SK-N-SH (cell line): ENCODE measurements at regions not wholly inside any gene's neighbourhood (a gene's known extent, or its start where the extent isn't known, plus 50 kb on each side); places are given as distances from the start of the nearest gene placed in this dataset.

ENCODE experiments used
- CTCF ChIA-PET: fragments of 300-600, 350-600 bp; formaldehyde crosslinking; extraction: SDS; loops from one replicate; lab custom pipeline; 2021; lab: Yijun Ruan, JAX
- POLR2A ChIA-PET: fragments of 350-600 bp; sonication (Branson Sonifier 250); formaldehyde crosslinking; extraction: SDS; loops from one replicate; lab custom pipeline; 2020; ENCODE audit warnings: antibody characterized with exemption, inconsistent platforms; lab: Yijun Ruan, JAX
- DNase-seq: peaks from one replicate; pipeline ENCODE4 v3.0.0; 2012
- H2AFZ ChIP-seq: fragments of 200-600 bp; sonication (generic); 2 replicates; pipeline ENCODE4 v1.8.1; 2016; ENCODE audit warnings: antibody characterized with exemption, mild to moderate bottlenecking, low read depth
- H3F3A ChIP-seq: fragments of 200-600 bp; sonication (generic); replicated peaks from 2 replicates; pipeline ENCODE3; 2016; ENCODE audit warnings: antibody characterized with exemption, mild to moderate bottlenecking; ENCODE audit not compliant: insufficient read depth
- H3K27ac ChIP-seq, 2 experiments: fragments of 200-500 bp in 1 of 2; fragments of 200-600 bp in 1 of 2; sonication (Bioruptor generic) in 1 of 2; sonication (generic), shearing (Covaris generic) in 1 of 2; 2 replicates each; pipeline versions ENCODE4 v1.5.1 to v1.6.1; 2014 to 2016; ENCODE audit warnings: low read depth in 2 of 2, inconsistent platforms in 1 of 2, low read length in 1 of 2, mild to moderate bottlenecking in 1 of 2, mixed read lengths in 1 of 2
- H3K27me3 ChIP-seq: fragments of 200-600 bp; sonication (generic), shearing (Covaris generic); 2 replicates; pipeline ENCODE4 v1.6.1; 2016; ENCODE audit warnings: mixed run types; ENCODE audit not compliant: insufficient read depth
- H3K36me3 ChIP-seq, 2 experiments: fragments of 200-500 bp in 1 of 2; fragments of 200-600 bp in 1 of 2; sonication (Bioruptor generic) in 1 of 2; sonication (generic) in 1 of 2; replicated peaks in 1 of 2; 2 replicates each; pipeline versions ENCODE3 to v1.5.1; 2014 to 2016; ENCODE audit warnings: low read length in 1 of 2, mild to moderate bottlenecking in 1 of 2; ENCODE audit not compliant: insufficient read depth in 2 of 2, control insufficient read depth in 1 of 2
- H3K4me1 ChIP-seq, 2 experiments: fragments of 200-500 bp in 1 of 2; fragments of 200-600 bp in 1 of 2; sonication (Bioruptor generic) in 1 of 2; sonication (generic), shearing (Covaris generic) in 1 of 2; 2 replicates each; pipeline versions ENCODE4 v1.5.1 to v1.6.1; 2014 to 2016; ENCODE audit warnings: low read depth in 1 of 2, low read length in 1 of 2, mixed run types in 1 of 2; ENCODE audit not compliant: insufficient read depth in 2 of 2, control insufficient read depth in 1 of 2
- H3K4me2 ChIP-seq: fragments of 200-600 bp; sonication (generic), shearing (Covaris generic); 2 replicates; pipeline ENCODE4 v1.6.1; 2017; ENCODE audit warnings: mixed run types
- H3K4me3 ChIP-seq, 2 experiments: fragments of 200-500 bp in 1 of 2; fragments of 200-600 bp in 1 of 2; sonication (Bioruptor generic) in 1 of 2; sonication (generic), shearing (Covaris generic) in 1 of 2; 2 replicates each; pipeline versions ENCODE4 v1.5.1 to v1.8.1; 2014 to 2016; ENCODE audit warnings: low read depth in 2 of 2, inconsistent platforms in 1 of 2, low read length in 1 of 2, mild to moderate bottlenecking in 1 of 2, mixed read lengths in 1 of 2, moderate library complexity in 1 of 2
- H3K79me2 ChIP-seq: fragments of 200-600 bp; sonication (generic); 2 replicates; pipeline ENCODE4 v1.8.1; 2017; ENCODE audit warnings: mild to moderate bottlenecking; ENCODE audit not compliant: insufficient read depth
- H3K9ac ChIP-seq: fragments of 200-600 bp; sonication (generic); 2 replicates; pipeline ENCODE4 v1.6.1; 2017; ENCODE audit warnings: mixed run types
- H3K9me2 ChIP-seq: fragments of 200-600 bp; sonication (generic); 2 replicates; pipeline ENCODE4 v1.6.1; 2017; ENCODE audit warnings: mixed run types
- H3K9me3 ChIP-seq: fragments of 200-600 bp; sonication (generic); 2 replicates; pipeline ENCODE4 v1.6.1; 2017; ENCODE audit warnings: mixed run types, mild to moderate bottlenecking, moderate library complexity
- H4K20me1 ChIP-seq: fragments of 200-600 bp; sonication (generic); 2 replicates; pipeline ENCODE4 v1.6.1; 2017; ENCODE audit warnings: mild to moderate bottlenecking, mixed run types; ENCODE audit not compliant: insufficient read depth
- ELF1 ChIP-seq: IDR thresholded peaks from 2 replicates; pipeline ENCODE4 v1.4.0; 2012
- EP300 ChIP-seq, 2 experiments: IDR thresholded peaks; 2 replicates each; pipeline versions ENCODE4 v1.4.0 to v1.6.1; 2012; ENCODE audit warnings: borderline replicate concordance in 1 of 2, low read depth in 1 of 2, low read length in 1 of 2
- EZH2phosphoT487 ChIP-seq: fragments of 200-600 bp; sonication (generic); IDR thresholded peaks from 2 replicates; pipeline ENCODE4 v1.6.1; 2017; ENCODE audit warnings: low read depth, mixed run types, mild to moderate bottlenecking, antibody characterized with exemption, moderate library complexity, borderline replicate concordance
- FOSL2 ChIP-seq: IDR thresholded peaks from 2 replicates; pipeline ENCODE4 v1.4.0; 2012; ENCODE audit warnings: low read depth, mild to moderate bottlenecking, moderate library complexity, borderline replicate concordance
- FOXJ3 ChIP-seq: sonication (generic); formaldehyde crosslinking; IDR thresholded peaks from 2 replicates; pipeline ENCODE4 v1.5.1; 2020; ENCODE audit warnings: mild to moderate bottlenecking, missing genetic modification reagents
- FOXM1 ChIP-seq: IDR thresholded peaks from 2 replicates; pipeline ENCODE4 v1.4.0; 2012; ENCODE audit warnings: low read depth, mild to moderate bottlenecking
- GABPA ChIP-seq: IDR thresholded peaks from 2 replicates; pipeline ENCODE4 v1.4.0; 2012; ENCODE audit warnings: low read depth, mild to moderate bottlenecking
- GATA2 ChIP-seq: sonication (generic); formaldehyde crosslinking; IDR thresholded peaks from 2 replicates; pipeline ENCODE4 v1.5.0; 2020; ENCODE audit warnings: mild to moderate bottlenecking, missing genetic modification reagents
- MAX ChIP-seq: IDR thresholded peaks from 2 replicates; pipeline ENCODE4 v1.4.0; 2012; ENCODE audit warnings: low read depth
- MEF2A ChIP-seq: IDR thresholded peaks from 2 replicates; pipeline ENCODE4 v1.4.0; 2012; ENCODE audit warnings: low read depth, borderline replicate concordance
- NRF1 ChIP-seq: IDR thresholded peaks from 2 replicates; pipeline ENCODE4 v1.6.1; 2012; ENCODE audit warnings: low read depth, mild to moderate bottlenecking, low read length
- RXRA ChIP-seq: IDR thresholded peaks from 2 replicates; pipeline ENCODE4 v1.4.0; 2012; ENCODE audit warnings: low read depth, mild to moderate bottlenecking, borderline replicate concordance
- SIN3A ChIP-seq: IDR thresholded peaks from 2 replicates; pipeline ENCODE4 v1.6.1; 2012; ENCODE audit warnings: low read depth, mild to moderate bottlenecking, low read length, moderate library complexity, borderline replicate concordance
- TEAD4 ChIP-seq: IDR thresholded peaks from 2 replicates; pipeline ENCODE4 v1.4.0; 2012; ENCODE audit warnings: mild to moderate bottlenecking, borderline replicate concordance; ENCODE audit not compliant: insufficient read depth
- YY1 ChIP-seq: IDR thresholded peaks from 2 replicates; pipeline ENCODE4 v1.4.0; 2012; ENCODE audit warnings: low read depth, mild to moderate bottlenecking
- WGBS: methylation state at CpG from one replicate; pipeline ENCODE4 v1.1.6; 2017; ENCODE audit warnings: low lambda C conversion rate; 5-methylcytosine and 5-hydroxymethylcytosine counted together
- TF ChIP-seq, protein P1 (sequence below): IDR thresholded peaks from 2 replicates; pipeline ENCODE4 v1.4.0; 2012; ENCODE audit warnings: low read depth, borderline replicate concordance
- TF ChIP-seq, protein P2 (sequence below): IDR thresholded peaks from 2 replicates; pipeline ENCODE4 v1.6.1; 2012; ENCODE audit warnings: mild to moderate bottlenecking, low read depth, low read length, moderate library complexity
- TF ChIP-seq, protein P3 (sequence below): fragments of 150-350 bp; IDR thresholded peaks from 2 replicates; pipeline ENCODE4 v1.6.1; 2017; ENCODE audit warnings: antibody characterized with exemption, low read length, low read depth, borderline replicate concordance
- TF ChIP-seq, protein P4 (sequence below): IDR thresholded peaks from 2 replicates; pipeline ENCODE4; 2012
- TF ChIP-seq, protein P5 (sequence below): fragments of 150-350 bp; IDR thresholded peaks from 2 replicates; pipeline ENCODE4 v1.6.1; 2016; ENCODE audit warnings: mild to moderate bottlenecking, low read depth, low read length

DNA sequence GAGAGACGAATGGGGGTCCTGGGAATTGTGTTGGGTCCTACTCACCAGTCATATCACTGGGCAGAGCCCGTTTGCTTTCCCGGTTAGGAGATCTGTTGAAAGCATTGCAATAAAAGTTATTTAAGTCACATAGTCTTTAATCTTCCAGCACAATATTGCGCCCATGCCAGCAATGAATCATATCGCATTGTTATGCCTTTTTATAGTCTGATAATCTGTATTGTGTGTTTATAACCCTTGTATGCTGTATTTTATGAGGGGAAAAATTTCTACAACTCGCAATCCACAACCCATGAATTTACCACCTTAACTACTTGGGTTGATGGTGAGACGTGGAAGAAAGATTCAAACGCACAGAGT lies 211.9 kb upstream of the SMIM21 start:
- H2AFZ ChIP-seq, result no peak overlapping the region
- no peaks in the 10 kb centered on the region for H3K27me3 ChIP-seq
- H3K79me2 ChIP-seq, result no peaks in the 10 kb centered on the region
- no peaks in the 10 kb centered on the region for H4K20me1 ChIP-seq
- no peaks in the 10 kb centered on the region for H3K36me3 ChIP-seq
- H3K27ac ChIP-seq, result no peak overlapping the region
- 73% methylated on average over 8 of the region's 8 CpGs for WGBS
- no peaks in the 10 kb centered on the region for H3K9me2 ChIP-seq
- no peak overlapping the region for H3K9ac ChIP-seq
- no peak for DNase-seq
- POLR2A ChIA-PET, result no interaction called here
- no peaks in the 10 kb centered on the region for H3F3A ChIP-seq
- CTCF ChIA-PET, result no interaction called here
- no peak overlapping the region for H3K4me3 ChIP-seq
- H3K4me2 ChIP-seq, result no peak overlapping the region
- TF ChIP-seq YY1, result no peak
- TF ChIP-seq MEF2A, result no peak
- no peak for TF ChIP-seq FOXJ3 (CRISPR knock-in tag)
- TF ChIP-seq FOSL2, result no peak
- TF ChIP-seq, protein P1, sequence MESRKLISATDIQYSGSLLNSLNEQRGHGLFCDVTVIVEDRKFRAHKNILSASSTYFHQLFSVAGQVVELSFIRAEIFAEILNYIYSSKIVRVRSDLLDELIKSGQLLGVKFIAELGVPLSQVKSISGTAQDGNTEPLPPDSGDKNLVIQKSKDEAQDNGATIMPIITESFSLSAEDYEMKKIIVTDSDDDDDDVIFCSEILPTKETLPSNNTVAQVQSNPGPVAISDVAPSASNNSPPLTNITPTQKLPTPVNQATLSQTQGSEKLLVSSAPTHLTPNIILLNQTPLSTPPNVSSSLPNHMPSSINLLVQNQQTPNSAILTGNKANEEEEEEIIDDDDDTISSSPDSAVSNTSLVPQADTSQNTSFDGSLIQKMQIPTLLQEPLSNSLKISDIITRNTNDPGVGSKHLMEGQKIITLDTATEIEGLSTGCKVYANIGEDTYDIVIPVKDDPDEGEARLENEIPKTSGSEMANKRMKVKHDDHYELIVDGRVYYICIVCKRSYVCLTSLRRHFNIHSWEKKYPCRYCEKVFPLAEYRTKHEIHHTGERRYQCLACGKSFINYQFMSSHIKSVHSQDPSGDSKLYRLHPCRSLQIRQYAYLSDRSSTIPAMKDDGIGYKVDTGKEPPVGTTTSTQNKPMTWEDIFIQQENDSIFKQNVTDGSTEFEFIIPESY, result no peak
- TF ChIP-seq, protein P2, sequence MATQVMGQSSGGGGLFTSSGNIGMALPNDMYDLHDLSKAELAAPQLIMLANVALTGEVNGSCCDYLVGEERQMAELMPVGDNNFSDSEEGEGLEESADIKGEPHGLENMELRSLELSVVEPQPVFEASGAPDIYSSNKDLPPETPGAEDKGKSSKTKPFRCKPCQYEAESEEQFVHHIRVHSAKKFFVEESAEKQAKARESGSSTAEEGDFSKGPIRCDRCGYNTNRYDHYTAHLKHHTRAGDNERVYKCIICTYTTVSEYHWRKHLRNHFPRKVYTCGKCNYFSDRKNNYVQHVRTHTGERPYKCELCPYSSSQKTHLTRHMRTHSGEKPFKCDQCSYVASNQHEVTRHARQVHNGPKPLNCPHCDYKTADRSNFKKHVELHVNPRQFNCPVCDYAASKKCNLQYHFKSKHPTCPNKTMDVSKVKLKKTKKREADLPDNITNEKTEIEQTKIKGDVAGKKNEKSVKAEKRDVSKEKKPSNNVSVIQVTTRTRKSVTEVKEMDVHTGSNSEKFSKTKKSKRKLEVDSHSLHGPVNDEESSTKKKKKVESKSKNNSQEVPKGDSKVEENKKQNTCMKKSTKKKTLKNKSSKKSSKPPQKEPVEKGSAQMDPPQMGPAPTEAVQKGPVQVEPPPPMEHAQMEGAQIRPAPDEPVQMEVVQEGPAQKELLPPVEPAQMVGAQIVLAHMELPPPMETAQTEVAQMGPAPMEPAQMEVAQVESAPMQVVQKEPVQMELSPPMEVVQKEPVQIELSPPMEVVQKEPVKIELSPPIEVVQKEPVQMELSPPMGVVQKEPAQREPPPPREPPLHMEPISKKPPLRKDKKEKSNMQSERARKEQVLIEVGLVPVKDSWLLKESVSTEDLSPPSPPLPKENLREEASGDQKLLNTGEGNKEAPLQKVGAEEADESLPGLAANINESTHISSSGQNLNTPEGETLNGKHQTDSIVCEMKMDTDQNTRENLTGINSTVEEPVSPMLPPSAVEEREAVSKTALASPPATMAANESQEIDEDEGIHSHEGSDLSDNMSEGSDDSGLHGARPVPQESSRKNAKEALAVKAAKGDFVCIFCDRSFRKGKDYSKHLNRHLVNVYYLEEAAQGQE, result no peak
- TF ChIP-seq, protein P3, sequence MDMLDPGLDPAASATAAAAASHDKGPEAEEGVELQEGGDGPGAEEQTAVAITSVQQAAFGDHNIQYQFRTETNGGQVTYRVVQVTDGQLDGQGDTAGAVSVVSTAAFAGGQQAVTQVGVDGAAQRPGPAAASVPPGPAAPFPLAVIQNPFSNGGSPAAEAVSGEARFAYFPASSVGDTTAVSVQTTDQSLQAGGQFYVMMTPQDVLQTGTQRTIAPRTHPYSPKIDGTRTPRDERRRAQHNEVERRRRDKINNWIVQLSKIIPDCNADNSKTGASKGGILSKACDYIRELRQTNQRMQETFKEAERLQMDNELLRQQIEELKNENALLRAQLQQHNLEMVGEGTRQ, result no peak
- no peak for TF ChIP-seq ELF1
- TF ChIP-seq TEAD4, result no peak
- TF ChIP-seq GATA2 (CRISPR knock-in tag), result no peak
- no peak for TF ChIP-seq NRF1
- TF ChIP-seq SIN3A, result no peak
- no peak for TF ChIP-seq GABPA
- TF ChIP-seq RXRA, result no peak
- no peak for TF ChIP-seq FOXM1
- no peak for TF ChIP-seq EZH2phosphoT487
- TF ChIP-seq, protein P4, sequence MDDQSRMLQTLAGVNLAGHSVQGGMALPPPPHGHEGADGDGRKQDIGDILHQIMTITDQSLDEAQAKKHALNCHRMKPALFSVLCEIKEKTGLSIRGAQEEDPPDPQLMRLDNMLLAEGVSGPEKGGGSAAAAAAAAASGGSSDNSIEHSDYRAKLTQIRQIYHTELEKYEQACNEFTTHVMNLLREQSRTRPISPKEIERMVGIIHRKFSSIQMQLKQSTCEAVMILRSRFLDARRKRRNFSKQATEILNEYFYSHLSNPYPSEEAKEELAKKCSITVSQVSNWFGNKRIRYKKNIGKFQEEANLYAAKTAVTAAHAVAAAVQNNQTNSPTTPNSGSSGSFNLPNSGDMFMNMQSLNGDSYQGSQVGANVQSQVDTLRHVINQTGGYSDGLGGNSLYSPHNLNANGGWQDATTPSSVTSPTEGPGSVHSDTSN, result no peak
- TF ChIP-seq EP300 (IDR thresholded peaks at IDR 0.05; ENCODE audit: borderline replicate concordance in 1 of 2, low read depth in 1 of 2, low read length in 1 of 2), result no peak
- TF ChIP-seq, protein P5, sequence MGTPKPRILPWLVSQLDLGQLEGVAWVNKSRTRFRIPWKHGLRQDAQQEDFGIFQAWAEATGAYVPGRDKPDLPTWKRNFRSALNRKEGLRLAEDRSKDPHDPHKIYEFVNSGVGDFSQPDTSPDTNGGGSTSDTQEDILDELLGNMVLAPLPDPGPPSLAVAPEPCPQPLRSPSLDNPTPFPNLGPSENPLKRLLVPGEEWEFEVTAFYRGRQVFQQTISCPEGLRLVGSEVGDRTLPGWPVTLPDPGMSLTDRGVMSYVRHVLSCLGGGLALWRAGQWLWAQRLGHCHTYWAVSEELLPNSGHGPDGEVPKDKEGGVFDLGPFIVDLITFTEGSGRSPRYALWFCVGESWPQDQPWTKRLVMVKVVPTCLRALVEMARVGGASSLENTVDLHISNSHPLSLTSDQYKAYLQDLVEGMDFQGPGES, result no peak
- no peak for TF ChIP-seq MAX
- H3K4me1 ChIP-seq, result no peaks in the 10 kb centered on the region
- no peaks in the 10 kb centered on the region for H3K9me3 ChIP-seq
